ENCODE measurements at regions not wholly inside any gene's neighbourhood (a gene's known extent, or its start where the extent isn't known, plus 50 kb on each side); places are given as distances from the start of the nearest gene placed in this dataset.
"Not testable (repeated sequence)": the region's sequence is repeated elsewhere in the genome, so short reads cannot be mapped to it uniquely, and the experiment has no call there.

DNA sequence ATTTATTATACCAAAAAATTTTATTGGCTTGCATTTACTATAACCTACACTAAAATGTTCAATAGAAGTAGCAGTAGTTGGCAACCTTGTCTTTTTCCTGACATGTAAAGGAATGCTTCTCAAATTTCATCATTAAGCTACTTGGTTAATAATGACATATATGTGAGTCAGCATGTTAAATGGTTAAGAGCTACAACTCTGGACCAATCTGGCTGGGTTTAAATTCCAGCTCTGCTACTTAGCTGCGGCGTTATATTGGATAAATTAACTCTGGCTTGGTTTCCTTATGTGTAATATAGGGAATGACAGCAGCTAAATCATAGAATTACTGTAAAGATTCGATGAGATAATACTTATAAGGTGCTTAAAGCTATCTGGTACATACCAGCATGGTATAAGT, 53.7 kb upstream of the OTOGL start:
- DNase-seq = no peak

DNA sequence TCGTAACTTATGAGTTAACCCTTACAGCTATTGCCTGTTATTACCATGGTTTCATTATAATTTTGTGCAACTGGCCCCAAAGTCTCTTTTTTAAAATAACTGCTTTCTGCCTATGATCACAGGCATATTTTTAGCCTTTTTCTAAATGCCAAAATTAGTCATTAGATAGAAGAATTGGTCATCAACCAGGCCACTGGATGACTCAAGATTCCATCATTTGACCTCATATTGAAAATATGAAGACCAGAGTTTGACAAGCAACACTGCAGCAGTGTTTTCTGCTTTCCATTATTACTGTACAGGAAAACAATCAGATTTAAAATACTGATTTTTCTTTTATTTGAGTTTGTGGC, 54.7 kb upstream of the OTOGL start:
- DNase-seq = no peak

DNA sequence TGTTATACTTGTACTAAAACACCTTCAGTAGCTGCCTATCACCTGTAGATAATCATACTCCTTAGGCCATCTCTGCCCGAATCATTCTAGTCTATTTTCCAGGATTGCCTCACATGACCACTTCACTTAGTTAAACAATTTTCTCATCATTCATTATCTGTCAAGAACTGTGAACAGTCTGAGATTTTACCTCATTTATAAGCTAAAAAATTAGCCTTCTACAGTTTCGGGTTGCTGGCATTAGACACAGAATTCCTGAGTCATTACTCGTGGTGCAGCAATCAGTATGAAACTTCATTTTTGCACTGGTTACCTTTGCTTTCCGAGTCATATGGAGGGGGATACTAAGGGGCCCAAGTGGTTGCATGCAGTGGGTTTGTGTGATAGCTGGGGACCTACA, 57.6 kb upstream of the OTOGL start:
- DNase-seq = no peak

DNA sequence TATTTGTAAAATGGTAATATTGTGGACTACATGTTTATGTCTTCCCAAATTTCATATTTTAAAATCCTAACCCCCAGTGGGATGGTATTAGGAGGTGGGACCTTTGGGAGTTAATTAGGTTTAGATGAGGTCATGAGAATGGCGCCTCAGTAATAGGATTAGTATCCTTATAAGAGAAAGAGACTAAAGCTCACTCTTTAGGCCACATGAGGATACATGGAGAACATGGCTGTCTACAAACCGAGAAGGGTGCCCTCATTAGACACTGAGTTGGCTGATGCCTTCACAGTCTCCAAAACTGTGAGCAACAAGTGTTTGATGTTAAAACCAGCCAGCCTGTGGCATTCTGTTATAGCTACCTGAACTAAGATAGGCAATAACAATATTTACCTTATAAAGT, 58.3 kb upstream of the OTOGL start:
- no peak for DNase-seq

DNA sequence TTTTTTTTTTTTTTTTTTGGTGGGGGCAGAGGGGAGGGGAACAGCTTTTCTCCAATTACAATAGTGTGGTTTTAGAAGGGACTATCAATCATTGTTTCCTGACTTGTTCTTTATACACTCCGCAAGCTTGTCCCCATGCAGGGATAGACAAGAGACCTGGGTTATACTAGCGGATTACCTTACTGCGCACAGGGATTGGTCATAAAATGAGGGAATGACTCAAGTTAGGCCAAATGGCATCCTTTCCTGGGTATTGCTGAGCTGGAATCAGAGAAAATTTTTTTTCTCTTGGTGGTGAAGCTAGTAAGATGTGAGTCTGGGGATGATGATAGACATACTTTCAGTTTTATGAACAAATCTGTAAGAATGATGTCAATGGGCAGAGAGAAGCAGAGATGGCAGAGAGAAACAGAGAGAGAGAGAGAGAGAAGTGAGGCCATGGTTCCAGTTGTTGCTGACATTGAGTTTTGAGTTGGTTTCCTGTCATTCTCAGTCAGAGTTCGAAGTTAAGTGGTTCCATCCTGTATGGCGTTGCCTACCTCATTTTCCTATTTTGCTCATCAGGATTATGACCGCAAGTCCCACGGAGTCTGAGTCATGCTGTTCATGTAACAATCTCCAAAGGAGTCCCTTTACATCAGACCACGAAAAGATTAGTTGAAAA, 59.1 kb upstream of the OTOGL start:
- peak; percentile 65 for DNase-seq

DNA sequence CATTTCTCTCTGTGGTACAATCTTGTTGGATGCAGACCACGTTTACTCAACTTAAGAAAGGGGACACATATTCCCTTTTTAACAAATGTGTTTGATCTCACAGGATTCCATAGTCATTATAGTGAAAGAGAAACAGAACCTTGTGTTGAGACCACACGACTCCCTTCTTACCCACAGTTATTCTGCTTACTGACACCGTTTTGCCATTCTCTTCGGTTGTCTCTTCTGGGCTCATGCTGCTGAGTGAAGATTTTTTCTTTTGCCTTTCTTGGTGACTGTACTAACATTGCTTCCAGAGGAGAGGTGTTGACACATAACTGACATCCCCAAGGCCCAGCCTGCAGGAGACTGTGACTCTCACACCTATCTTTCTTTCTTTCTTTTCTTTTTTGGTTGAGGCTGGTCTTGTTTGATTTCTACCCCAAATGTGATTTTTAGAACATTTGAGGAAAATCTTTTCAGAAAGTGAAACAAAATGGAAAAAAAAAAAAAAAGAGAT, 61.2 kb upstream of the OTOGL start:
- no peak for DNase-seq

DNA sequence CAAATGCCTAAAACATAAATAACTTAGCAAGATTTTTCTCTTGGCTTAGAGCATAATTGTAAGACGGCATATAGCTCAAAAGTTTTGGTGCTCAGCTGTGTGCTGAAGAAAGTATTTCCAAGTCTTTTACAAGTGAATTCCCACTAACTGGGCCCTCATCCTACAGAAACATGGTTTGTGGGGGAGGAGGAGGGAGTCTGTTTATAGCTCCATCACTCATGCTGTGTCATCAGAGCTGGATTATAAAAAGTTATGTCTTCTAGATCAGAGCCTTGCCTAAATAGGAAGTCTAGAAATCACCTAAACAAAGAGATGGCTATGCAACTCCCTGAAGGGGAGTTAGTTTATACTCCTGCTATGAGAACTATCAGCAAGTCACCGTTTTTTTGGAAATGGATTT, 65.9 kb upstream of the OTOGL start:
- no peak for DNase-seq

DNA sequence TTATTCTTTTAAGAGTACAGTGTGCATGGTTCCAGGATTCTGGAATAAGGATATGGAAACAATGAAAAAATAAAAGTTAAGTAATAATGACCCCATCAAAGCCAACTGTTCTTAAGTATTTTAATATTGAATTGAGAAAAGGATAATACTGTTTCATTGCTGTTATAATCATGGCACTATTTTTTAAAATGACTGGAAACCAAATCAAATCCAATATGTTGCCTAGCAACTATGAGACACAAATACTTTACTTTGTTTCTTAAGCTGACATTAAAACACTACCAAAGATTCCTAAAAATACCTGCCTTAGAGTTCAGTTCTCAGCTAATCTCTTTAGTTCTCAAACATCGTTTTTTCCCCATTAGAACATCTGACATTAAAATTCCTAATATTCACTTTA, 66.4 kb upstream of the OTOGL start:
- DNase-seq = no peak

DNA sequence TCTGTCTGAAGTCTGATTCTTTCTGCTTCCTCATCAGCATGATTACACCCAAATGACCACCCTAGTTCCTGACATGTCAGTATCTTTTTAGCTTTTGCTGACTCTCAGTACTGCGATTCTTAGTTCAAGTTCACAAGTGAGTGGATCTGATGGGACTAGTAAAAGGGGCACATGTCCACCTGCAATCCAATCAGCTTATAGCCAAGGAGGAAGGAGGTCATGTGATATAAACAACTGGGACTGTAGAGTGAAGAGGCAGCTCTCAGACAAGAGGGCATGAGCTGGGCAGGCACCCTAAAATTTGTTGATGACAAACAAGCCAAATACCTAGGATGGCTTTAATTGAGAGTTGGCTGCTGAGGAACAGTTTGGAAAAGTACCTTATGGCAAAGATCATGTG, 68.1 kb upstream of the OTOGL start:
- DNase-seq = no peak

DNA sequence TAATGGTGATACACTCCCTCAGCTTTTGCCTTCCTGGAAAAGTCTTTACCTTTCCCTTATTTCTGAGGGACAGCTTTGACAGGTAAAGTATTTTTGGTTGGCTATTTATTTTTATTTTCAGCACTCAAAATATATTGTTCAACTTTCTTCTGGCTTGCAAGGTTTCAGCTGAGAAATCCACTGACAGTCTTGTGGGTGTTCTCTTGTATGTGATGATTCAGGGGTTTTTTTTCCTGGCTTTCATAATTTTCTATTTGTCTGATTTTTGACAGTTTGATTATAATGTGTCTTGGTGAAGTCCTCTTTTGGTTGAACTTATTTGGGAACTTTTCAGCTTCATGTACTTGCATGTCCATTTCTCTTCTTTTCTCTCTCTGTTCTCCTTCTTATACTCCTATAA, 73.7 kb upstream of the OTOGL start:
- DNase-seq = no peak

DNA sequence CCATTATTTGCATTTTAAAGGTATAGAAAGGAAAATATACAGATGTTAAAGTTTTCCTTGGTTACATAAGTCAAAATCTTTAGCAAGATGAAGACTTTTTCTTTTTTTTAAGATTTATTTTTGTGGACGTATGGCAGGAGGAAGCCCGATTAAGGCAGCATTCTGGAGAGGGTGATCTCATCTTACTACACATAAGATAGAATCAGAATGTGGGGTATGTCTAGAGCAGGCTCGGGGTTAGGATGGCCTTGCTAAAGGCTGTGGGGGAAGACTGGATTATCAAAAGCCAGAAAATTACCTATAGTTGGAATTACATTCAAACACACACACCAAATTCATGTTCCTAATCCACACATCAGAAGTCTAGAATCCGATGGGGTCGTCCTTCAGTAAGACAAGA, 79.6 kb upstream of the OTOGL start:
- no peak for DNase-seq

DNA sequence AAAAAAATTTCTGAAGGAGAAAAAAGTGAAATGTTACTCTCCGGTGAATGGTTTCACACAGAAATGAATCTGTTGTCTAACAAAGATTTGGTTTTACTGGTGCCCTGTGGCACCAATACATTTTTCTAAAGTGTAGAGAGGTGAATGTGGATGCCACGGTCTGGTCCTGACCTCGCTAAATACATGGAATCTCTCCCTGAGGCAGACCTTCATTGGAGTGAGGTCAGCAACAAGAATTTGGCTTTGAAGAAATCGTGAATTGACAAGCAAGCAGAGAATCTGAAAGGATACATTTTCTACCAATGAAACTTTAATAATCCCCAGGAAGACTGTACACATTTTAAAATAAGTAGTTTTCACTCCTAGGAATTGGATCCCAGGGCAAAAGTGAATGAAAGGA, 81.2 kb upstream of the OTOGL start:
- no peak for DNase-seq

DNA sequence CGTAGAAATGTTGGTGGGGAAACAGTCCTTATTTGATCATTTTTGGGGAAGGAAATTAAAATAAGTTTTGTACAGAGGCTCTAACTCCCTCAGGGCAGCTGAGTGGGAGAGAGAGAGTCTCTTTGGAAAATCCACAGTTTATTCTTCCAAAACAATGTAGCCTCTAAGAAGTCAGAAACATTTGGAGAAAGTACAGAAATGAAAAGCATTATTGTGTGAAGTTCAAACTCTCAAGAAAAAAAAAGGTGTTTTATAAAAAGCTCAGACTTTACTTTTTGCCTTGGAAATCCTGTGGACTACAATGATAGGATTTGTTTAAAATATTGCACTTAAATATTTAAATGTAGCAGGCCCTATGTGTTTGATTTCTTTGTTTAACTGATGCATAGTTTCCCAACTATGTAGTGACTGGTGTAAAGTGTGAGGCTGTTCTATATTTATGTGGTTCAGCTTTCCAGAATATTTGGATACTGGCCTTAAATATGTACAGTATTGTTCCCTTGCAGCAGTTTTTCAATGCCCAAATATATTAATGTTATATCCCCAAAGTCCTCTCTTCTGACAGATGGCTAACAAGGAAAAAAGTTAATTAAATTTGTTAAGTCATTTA, 82.0 kb upstream of the OTOGL start:
- DNase-seq = no peak

DNA sequence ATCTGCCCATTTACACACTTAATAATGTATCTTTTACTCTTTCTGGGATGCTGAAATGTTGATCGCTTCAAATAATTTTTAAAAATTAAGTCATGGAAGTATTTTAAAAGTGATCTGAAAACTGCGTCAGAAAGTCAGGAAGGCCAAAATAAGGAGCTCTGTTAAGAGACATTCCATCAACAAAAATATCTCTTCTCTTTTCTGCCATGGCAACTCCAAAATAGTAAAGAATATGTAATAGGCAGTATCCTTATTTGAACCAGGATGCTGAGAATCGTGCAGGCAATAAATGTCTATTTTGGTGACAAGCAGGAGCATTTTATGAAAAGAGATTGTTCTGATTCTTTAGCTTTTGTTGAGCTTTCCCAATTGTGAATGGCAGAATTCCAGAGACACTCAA, 81.8 kb upstream of the PPP1R12A start:
- DNase-seq = no peak

DNA sequence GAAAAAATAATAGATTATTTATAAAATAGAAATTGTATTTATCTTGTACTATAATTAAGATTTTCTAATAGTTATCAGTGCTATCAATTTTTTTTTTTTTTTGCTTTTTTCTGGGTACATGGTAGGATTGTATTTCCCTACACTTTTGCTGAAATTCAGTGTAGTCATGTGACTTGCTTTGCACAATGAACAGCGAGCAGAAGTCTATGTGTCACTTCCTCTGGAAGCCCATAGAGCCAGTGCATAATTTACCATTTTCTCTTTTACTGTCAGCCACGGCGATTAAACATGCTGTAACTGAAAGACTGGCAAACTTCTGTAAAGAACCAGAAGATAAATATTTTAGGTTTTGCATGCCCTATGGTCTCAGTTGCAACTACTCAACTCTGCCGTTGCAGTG, 80.8 kb upstream of the PPP1R12A start:
- peak; percentile 5 for DNase-seq

DNA sequence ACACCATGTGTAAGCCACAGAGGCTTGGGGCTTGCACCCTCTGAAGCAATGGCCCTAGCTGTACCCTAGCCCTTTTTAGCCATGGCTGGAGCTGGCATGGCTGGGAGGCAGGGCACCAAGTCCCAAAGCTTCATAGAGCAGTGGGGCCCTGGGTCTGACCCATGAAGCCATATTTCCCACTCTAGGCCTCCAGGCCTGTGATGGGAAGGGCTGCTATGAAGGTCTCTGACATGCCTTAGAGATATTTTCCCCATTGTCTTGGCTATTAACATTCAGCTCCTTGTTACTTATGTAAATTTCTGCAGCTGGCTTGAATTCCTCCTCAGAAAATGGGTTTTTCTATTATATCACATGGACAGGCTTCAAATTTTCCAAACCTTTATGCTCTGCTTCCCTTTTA, 68.8 kb upstream of the PPP1R12A start:
- not testable (repeated sequence) for DNase-seq

DNA sequence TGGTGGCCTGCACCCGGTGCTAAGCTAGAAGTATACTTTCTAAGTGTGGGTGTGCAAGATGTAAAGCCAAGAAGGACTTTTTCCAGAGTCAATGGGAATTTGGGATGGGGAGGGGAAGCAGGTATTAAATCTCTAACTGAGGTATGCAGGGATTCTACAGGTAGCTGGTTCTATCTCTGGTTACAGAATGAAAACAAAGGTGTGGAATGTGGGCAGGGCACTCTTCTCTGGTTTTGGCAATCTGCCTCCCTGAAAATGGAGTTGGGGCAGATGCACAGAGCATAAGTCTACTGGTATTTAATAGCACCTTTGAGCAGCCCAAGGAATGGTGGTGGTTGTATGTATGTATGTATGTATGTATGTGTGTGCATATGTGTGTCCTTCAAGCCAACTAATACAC, 66.7 kb upstream of the PPP1R12A start:
- no peak for DNase-seq

DNA sequence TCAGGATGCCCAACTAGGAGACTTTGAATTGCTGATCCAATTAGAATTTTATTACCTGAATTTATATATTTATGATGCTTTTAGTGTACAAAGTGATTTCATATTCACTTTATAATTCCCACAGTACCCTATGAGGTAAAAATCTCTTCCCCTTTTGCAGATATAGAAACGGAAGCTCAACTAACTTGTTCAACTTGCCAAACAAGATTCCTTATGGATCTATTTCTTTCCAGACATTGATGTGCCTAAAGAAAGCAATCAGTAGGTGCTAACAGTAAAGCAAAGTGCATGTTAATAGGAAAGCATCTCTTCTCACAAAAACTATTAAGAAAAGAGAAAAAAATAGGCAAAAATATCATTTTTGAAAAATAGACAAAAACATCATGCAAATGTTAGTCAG, 65.9 kb upstream of the PPP1R12A start:
- DNase-seq = no peak

DNA sequence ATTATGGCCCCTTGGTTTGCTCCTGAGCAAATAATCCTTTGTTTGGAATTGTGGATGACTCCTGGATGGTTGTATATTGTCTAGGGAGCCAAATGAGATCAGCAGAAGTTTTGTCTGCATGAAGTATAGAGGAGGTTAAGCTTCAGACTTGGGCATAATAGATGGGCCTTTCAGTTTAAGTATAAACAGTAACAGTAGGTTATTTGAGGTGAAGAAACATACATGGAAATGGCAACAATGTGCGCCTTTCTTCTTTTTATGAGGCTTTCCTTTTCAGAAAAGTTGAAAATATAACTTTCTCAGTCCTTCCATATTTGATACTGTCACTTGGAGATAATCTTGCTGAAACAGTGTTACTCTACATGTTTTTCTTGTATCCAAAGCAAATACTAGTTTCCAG, 63.7 kb upstream of the PPP1R12A start:
- no peak for DNase-seq

DNA sequence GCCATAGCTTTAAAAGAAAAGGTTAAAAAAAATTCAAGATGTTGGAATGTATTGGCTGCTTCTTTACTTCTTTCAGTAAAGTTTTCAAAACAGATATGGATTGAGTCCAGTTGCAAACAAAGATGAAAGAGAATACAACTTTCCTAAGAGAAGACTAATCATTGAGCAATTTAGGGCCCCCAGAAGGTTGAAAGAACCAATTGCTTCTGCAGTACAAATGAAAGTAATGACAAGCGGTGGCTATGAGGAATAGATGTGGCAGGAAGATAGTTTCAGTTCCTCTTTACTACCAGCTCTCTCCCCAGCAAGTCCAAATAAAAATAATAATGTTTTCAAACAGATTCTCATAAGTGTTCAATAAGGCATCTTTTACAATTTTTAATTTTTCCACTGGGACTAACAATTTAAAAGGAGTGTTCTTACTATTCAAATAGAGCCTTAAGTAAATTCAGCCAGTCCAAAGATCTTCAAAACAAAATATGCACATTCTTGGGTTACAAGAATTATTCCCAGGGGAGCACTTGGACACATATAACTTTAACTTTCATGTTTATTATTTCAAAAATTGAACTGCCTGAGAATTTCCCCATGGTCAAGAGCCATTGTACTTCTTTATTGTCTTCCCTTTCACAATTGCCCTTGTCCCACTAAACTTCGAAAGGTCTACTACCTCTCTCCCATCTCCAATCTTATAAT, 62.3 kb upstream of the PPP1R12A start:
- DNase-seq = peak; percentile 88

DNA sequence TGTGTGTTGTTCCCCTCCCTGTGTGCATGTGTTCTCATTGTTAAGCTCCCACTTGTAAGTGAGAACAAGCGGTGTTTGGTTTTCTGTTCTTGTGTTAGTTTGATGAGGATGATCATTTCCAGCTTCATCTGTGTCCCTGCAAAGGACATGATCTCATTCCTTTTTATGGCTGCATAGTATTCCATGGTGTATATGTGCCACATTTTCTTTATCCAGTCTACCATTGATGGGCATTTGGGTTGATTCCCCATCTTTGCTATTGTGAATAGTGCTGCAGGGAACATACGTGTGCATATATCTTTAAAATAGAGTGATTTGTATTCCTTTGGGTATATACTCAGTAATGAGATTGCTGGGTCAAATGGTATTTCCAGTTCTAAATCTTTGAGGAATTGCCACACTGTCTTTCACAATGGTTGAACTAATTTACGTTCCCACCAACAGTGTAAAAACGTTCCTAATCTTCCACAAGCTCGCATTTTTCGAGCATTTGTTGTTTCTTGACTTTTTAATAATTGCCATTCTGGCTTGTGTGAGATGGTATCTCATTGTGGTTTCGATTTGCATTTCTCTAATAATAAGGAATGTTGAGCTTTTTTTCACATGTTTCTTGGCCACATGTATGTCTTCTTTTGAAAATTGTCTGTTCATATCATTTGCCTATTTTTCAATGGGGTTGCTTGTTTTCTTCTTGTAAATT, 60.6 kb upstream of the PPP1R12A start:
- DNase-seq = not testable (repeated sequence)

DNA sequence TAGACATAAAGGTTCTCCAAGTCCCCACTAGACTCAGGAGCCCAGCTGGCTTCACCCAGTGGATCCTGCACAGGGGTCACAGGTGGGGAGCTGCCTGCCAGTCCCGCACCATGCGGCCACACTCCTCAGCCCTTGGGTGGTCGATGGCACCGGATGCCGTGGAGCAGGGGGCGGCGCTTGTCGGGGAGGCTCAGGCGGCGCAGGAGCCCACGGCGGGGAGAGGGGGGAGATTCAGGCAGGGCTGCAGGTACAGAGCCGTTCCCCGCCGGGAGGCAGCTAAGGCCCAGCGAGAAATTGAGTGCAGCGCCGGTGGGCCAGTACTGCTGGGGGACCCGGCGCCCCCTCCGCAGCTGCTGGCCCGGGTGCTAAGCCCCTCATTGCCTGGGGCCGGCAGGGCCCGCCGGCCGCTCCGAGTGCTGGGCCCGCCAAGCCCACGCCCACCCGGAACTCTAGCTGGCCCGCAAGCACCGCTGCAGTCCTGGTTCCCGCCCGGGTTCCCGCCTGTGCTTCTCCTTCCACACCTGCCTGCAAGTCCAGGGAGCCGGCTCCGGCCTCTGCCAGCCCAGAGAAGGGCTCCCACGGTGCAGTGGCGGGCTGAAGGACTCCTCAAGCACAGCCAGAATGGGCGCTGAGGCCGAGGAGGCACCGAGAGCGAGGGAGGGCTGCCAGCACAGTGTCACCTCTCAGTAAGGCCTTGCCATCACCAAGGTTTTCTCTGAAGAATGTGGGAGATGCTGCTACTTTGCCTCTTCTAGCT, 58.4 kb upstream of the PPP1R12A start:
- no peak for DNase-seq

DNA sequence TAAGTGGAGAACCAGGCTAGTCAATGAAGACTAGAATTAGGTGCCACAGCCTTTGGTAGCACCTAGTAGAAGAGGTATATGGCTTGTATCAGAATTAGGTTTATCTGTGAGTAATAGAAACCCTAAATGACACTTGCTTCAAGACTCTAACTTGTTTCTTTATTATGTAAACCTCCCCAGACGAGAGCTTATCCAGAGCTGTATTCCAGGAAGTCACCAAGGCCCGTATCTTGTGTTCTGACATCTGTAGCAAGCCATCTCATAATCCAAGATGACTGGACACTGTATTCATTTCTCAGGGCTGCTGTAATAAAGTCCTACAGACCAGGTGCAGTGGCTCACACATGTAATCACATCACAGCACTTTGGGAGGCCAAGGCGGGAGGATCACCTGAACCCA, 56.7 kb upstream of the PPP1R12A start:
- DNase-seq = no peak

All from MV-4-11 (cell line).